Liver (tissue), 7 donors: ENCODE measurements at regions not wholly inside any gene's neighbourhood (a gene's known extent, or its start where the extent isn't known, plus 50 kb on each side); places are given as distances from the start of the nearest gene placed in this dataset.

Source experiments
- DNase-seq: peaks from one replicate; pipeline ENCODE4 v3.0.0-alpha.2; 2017; ENCODE audit warnings: low spot score
- H3K27ac ChIP-seq, 2 donors: one replicate each; pipeline ENCODE4 v1.7.0; 2013; ENCODE audit warnings: inconsistent platforms in 2 of 2, low read length in 2 of 2, control low read depth in 1 of 2, low read depth in 1 of 2, mild to moderate bottlenecking in 1 of 2
- H3K27me3 ChIP-seq, 4 donors: one replicate each; pipeline versions ENCODE4 v1.6.1 to v1.7.0; 2013; ENCODE audit warnings: low read length in 3 of 4, inconsistent platforms in 1 of 4, mild to moderate bottlenecking in 1 of 4, moderate library complexity in 1 of 4; ENCODE audit not compliant: control insufficient read depth in 4 of 4, insufficient read depth in 4 of 4
- H3K36me3 ChIP-seq, 4 donors: one replicate each; pipeline versions ENCODE4 v1.6.1 to v1.7.0; 2013; ENCODE audit warnings: low read length in 3 of 4, mild to moderate bottlenecking in 3 of 4, low read depth in 1 of 4, moderate library complexity in 1 of 4; ENCODE audit not compliant: control insufficient read depth in 4 of 4, insufficient read depth in 3 of 4
- H3K4me1 ChIP-seq, 4 donors: one replicate each; pipeline versions ENCODE4 v1.6.1 to v1.7.0; 2013; ENCODE audit warnings: low read length in 3 of 4, mild to moderate bottlenecking in 3 of 4, moderate library complexity in 1 of 4; ENCODE audit not compliant: control insufficient read depth in 4 of 4, insufficient read depth in 4 of 4
- H3K4me3 ChIP-seq, 3 donors: one replicate each; pipeline versions ENCODE4 v1.6.1 to v1.7.0; 2013; ENCODE audit warnings: low read length in 3 of 3, control low read depth in 1 of 3, low read depth in 1 of 3, mild to moderate bottlenecking in 1 of 3
- H3K9ac ChIP-seq, 2 donors: one replicate each; pipeline ENCODE4 v1.7.0; 2013; ENCODE audit warnings: low read length in 2 of 2, mild to moderate bottlenecking in 2 of 2, moderate library complexity in 2 of 2, control low read depth in 1 of 2, low read depth in 1 of 2
- H3K9me3 ChIP-seq, 4 donors: one replicate each; pipeline versions ENCODE4 v1.6.1 to v1.7.0; 2013; ENCODE audit warnings: low read length in 3 of 4; ENCODE audit not compliant: control insufficient read depth in 4 of 4
- ATF3 ChIP-seq: IDR thresholded peaks from 2 replicates; pipeline ENCODE4 v1.6.1; 2016; ENCODE audit warnings: antibody characterized with exemption
- CTCF ChIP-seq: fragments of 150-350 bp; IDR thresholded peaks from 2 replicates; pipeline ENCODE4 v1.5.1; 2017; ENCODE audit warnings: improper control_type of control experiment, low read depth, low read length; ENCODE audit not compliant: missing input control
- EGR1 ChIP-seq, 2 donors: IDR thresholded peaks; 2 replicates each; pipeline ENCODE4 v1.6.1; 2016 to 2018; ENCODE audit warnings: antibody characterized with exemption in 2 of 2, low read depth in 2 of 2
- FOXA1 ChIP-seq: IDR thresholded peaks from 2 replicates; pipeline ENCODE4 v1.6.1; 2016; ENCODE audit warnings: antibody characterized with exemption
- FOXA2 ChIP-seq: IDR thresholded peaks from 2 replicates; pipeline ENCODE4 v1.6.1; 2016; ENCODE audit warnings: antibody characterized with exemption
- GABPA ChIP-seq, 2 donors: IDR thresholded peaks in 1 of 2; conservative IDR thresholded peaks in 1 of 2; 2 replicates each; pipeline ENCODE4 v1.6.1; 2016; ENCODE audit warnings: antibody characterized with exemption in 2 of 2, mild to moderate bottlenecking in 1 of 2, moderate library complexity in 1 of 2
- HNF4A ChIP-seq, 2 donors: conservative IDR thresholded peaks; 2 replicates each; pipeline ENCODE4 v1.6.1; 2016; ENCODE audit warnings: antibody characterized with exemption in 2 of 2, mild to moderate bottlenecking in 2 of 2
- HNF4G ChIP-seq: IDR thresholded peaks from 2 replicates; pipeline ENCODE4 v1.6.1; 2016; ENCODE audit warnings: antibody characterized with exemption
- JUND ChIP-seq, 2 donors: IDR thresholded peaks; 2 replicates each; pipeline ENCODE4 v1.6.1; 2016; ENCODE audit warnings: antibody characterized with exemption in 2 of 2
- NR2F2 ChIP-seq: IDR thresholded peaks from 2 replicates; pipeline ENCODE4 v1.6.1; 2016; ENCODE audit warnings: antibody characterized with exemption
- RAD21 ChIP-seq, 2 donors: IDR thresholded peaks; 2 replicates each; pipeline ENCODE4 v1.6.1; 2016; ENCODE audit warnings: antibody characterized with exemption in 2 of 2, mild to moderate bottlenecking in 2 of 2
- RXRA ChIP-seq, 2 donors: IDR thresholded peaks; 2 replicates each; pipeline ENCODE4 v1.6.1; 2017 to 2018; ENCODE audit warnings: antibody characterized with exemption in 2 of 2, mild to moderate bottlenecking in 1 of 2
- SP1 ChIP-seq: IDR thresholded peaks from 2 replicates; pipeline ENCODE4 v1.6.1; 2018; ENCODE audit warnings: antibody characterized with exemption, mild to moderate bottlenecking
- TAF1 ChIP-seq: conservative IDR thresholded peaks from 2 replicates; pipeline ENCODE4 v1.6.1; 2016; ENCODE audit warnings: antibody characterized with exemption, mild to moderate bottlenecking
- YY1 ChIP-seq: IDR thresholded peaks from 2 replicates; pipeline ENCODE4 v1.6.1; 2016; ENCODE audit warnings: antibody characterized with exemption, mild to moderate bottlenecking
- TF ChIP-seq, protein P1 (sequence below): IDR thresholded peaks from 2 replicates; pipeline ENCODE4 v1.6.1; 2016; ENCODE audit warnings: antibody characterized with exemption
- TF ChIP-seq, protein P2 (sequence below): IDR thresholded peaks from 2 replicates; pipeline ENCODE4 v1.6.1; 2016; ENCODE audit warnings: antibody characterized with exemption
- TF ChIP-seq, protein P3 (sequence below): IDR thresholded peaks from 2 replicates; pipeline ENCODE4 v1.6.1; 2016; ENCODE audit warnings: antibody characterized with exemption, mild to moderate bottlenecking
- donor health status: healthy.
- donor health status: healthy.
- donor health status: healthy.
- donor health status: healthy.

DNA sequence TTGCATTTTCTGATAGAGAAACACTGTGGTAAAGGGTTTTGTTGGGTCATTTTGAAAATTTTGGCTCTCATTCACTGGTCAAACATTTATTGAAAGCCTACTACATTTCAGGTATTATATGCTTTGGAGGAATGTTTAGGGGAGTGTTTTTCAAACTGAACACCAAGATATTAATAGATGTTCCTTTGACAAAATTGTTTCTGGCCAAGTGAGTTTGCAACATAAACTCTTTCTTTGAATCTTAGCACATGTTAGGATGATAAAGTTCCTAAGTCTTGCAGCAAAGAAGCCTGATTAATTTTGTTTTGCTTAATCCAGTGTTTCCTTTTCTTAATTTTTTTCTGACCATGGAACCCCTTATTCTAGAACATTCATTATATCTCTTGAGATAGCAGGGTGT is 232.5 kb upstream of the PHYHIPL start:
- H3K36me3 ChIP-seq: no peaks in the 10 kb centered on the region

More for the DNA sequence above, 232.5 kb upstream of the PHYHIPL start:
- H3K4me3 ChIP-seq: no peak overlapping the region
- no peaks in the 10 kb centered on the region for H3K4me1 ChIP-seq
- no peaks in the 10 kb centered on the region for H3K9me3 ChIP-seq
- TF ChIP-seq EGR1 (IDR thresholded peaks at IDR 0.05; ENCODE audit: low read depth in 2 of 2) (no peak), FOXA2 (no peak), NR2F2 (no peak), ATF3 (no peak), YY1 (no peak), SP1 (no peak), CTCF (no peak), HNF4G (no peak), FOXA1 (no peak), RXRA (IDR thresholded peaks at IDR 0.05) (no peak), JUND (IDR thresholded peaks at IDR 0.05) (no peak), HNF4A (conservative IDR thresholded peaks at IDR 0.05) (no peak), TAF1 (no peak), GABPA (IDR thresholded peaks at IDR 0.05 in 1 of 2, conservative IDR thresholded peaks at IDR 0.05 in 1 of 2) (no peak), RAD21 (IDR thresholded peaks at IDR 0.05) (no peak)
- TF ChIP-seq, protein P1, sequence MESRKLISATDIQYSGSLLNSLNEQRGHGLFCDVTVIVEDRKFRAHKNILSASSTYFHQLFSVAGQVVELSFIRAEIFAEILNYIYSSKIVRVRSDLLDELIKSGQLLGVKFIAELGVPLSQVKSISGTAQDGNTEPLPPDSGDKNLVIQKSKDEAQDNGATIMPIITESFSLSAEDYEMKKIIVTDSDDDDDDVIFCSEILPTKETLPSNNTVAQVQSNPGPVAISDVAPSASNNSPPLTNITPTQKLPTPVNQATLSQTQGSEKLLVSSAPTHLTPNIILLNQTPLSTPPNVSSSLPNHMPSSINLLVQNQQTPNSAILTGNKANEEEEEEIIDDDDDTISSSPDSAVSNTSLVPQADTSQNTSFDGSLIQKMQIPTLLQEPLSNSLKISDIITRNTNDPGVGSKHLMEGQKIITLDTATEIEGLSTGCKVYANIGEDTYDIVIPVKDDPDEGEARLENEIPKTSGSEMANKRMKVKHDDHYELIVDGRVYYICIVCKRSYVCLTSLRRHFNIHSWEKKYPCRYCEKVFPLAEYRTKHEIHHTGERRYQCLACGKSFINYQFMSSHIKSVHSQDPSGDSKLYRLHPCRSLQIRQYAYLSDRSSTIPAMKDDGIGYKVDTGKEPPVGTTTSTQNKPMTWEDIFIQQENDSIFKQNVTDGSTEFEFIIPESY: no peak
- TF ChIP-seq, protein P2, sequence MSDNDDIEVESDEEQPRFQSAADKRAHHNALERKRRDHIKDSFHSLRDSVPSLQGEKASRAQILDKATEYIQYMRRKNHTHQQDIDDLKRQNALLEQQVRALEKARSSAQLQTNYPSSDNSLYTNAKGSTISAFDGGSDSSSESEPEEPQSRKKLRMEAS: no peak
- TF ChIP-seq, protein P3, sequence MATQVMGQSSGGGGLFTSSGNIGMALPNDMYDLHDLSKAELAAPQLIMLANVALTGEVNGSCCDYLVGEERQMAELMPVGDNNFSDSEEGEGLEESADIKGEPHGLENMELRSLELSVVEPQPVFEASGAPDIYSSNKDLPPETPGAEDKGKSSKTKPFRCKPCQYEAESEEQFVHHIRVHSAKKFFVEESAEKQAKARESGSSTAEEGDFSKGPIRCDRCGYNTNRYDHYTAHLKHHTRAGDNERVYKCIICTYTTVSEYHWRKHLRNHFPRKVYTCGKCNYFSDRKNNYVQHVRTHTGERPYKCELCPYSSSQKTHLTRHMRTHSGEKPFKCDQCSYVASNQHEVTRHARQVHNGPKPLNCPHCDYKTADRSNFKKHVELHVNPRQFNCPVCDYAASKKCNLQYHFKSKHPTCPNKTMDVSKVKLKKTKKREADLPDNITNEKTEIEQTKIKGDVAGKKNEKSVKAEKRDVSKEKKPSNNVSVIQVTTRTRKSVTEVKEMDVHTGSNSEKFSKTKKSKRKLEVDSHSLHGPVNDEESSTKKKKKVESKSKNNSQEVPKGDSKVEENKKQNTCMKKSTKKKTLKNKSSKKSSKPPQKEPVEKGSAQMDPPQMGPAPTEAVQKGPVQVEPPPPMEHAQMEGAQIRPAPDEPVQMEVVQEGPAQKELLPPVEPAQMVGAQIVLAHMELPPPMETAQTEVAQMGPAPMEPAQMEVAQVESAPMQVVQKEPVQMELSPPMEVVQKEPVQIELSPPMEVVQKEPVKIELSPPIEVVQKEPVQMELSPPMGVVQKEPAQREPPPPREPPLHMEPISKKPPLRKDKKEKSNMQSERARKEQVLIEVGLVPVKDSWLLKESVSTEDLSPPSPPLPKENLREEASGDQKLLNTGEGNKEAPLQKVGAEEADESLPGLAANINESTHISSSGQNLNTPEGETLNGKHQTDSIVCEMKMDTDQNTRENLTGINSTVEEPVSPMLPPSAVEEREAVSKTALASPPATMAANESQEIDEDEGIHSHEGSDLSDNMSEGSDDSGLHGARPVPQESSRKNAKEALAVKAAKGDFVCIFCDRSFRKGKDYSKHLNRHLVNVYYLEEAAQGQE: no peak
- no peak overlapping the region for H3K9ac ChIP-seq
- H3K27ac ChIP-seq: no peak overlapping the region
- no peak for DNase-seq
- H3K27me3 ChIP-seq: no peaks in the 10 kb centered on the region
